HCT116 (cell line): ENCODE measurements at regions not wholly inside any gene's neighbourhood (a gene's known extent, or its start where the extent isn't known, plus 50 kb on each side); places are given as distances from the start of the nearest gene placed in this dataset.

Source experiments
- ATAC-seq: fragments of 200-7000 bp; cut with Tn5 transposase; 2 replicates; pipeline ENCODE4 v1.9.1; 2020; ENCODE audit warnings: mild to moderate bottlenecking, moderate library complexity
- BruUV-seq: library from RNA; stranded (reverse); fragments of 400-500 nt; replicated peaks from 2 replicates; lab custom pipeline; 2021; lab: Mats Ljungman, UMichigan
- CTCF ChIA-PET: fragments of 300-600 bp; sonication (Branson Sonifier 250); formaldehyde crosslinking; loops from one replicate; lab custom pipeline; 2021; ENCODE audit warnings: antibody characterized with exemption; lab: Charles Lee
- POLR2A ChIA-PET: fragments of 300-600, 350-600 bp; sonication (Branson Sonifier 250); formaldehyde crosslinking; loops from one replicate; lab custom pipeline; 2021; ENCODE audit warnings: antibody characterized with exemption; lab: Charles Lee
- RAD21 ChIA-PET, 2 experiments: fragments of 300-600 bp; sonication (Branson Sonifier 250); formaldehyde crosslinking; loops; one replicate each; lab custom pipeline; 2023; ENCODE audit warnings: low total read pairs in 2 of 2; ENCODE audit not compliant: uncharacterized antibody in 2 of 2, unreplicated experiment in 2 of 2, low non-redundant PET in 1 of 2; lab: Charles Lee
- DNase-seq: peaks from one replicate; pipeline ENCODE4 v3.0.0-alpha.2; 2010; ENCODE audit warnings: low read depth, low spot score
- H2AFZ ChIP-seq: fragments of 200-600 bp; shearing (Covaris generic), sonication (generic); 2 replicates; pipeline ENCODE4 v1.6.1; 2017; ENCODE audit warnings: low read depth, mixed run types, mixed read lengths, antibody characterized with exemption, low read length; ENCODE audit not compliant: poor library complexity, severe bottlenecking
- H3K27ac ChIP-seq: 2 replicates; pipeline ENCODE4 v1.5.1; 2012; ENCODE audit warnings: low read depth, low read length
- H3K27me3 ChIP-seq: fragments of 200-600 bp; sonication (generic); 2 replicates; pipeline ENCODE4 v1.6.1; 2016; ENCODE audit warnings: mixed run types, low read length, mixed read lengths; ENCODE audit not compliant: insufficient read depth
- H3K36me3 ChIP-seq, 2 experiments: fragments of 200-500 bp in 1 of 2; fragments of 200-600 bp in 1 of 2; sonication (Bioruptor generic) in 1 of 2; sonication (generic) in 1 of 2; 2 replicates each; pipeline versions ENCODE4 v1.5.1 to v1.6.1; 2014 to 2016; ENCODE audit warnings: low read length in 2 of 2, inconsistent platforms in 1 of 2, mixed read lengths in 1 of 2, mixed run types in 1 of 2; ENCODE audit not compliant: insufficient read depth in 2 of 2, control insufficient read depth in 1 of 2
- H3K4me1 ChIP-seq, 2 experiments: fragments of 200-600 bp in 1 of 2; sonication (generic) in 1 of 2; 2 replicates each; pipeline versions ENCODE4 v1.5.1 to v1.6.1; 2012 to 2017; ENCODE audit warnings: low read length in 2 of 2, inconsistent platforms in 1 of 2, mild to moderate bottlenecking in 1 of 2, mixed read lengths in 1 of 2, mixed run types in 1 of 2, moderate library complexity in 1 of 2; ENCODE audit not compliant: insufficient read depth in 2 of 2, control insufficient read depth in 1 of 2
- H3K4me2 ChIP-seq: fragments of 200-600 bp; sonication (generic); 2 replicates; pipeline ENCODE4 v1.6.1; 2017; ENCODE audit warnings: mixed run types, low read length, mixed read lengths
- H3K4me3 ChIP-seq, 2 experiments: fragments of 200-600 bp in 1 of 2; sonication (generic) in 1 of 2; replicated peaks in 1 of 2; 2 replicates each; pipeline ENCODE4 v1.5.1; 2011 to 2016; ENCODE audit warnings: low read length in 2 of 2, control low read depth in 1 of 2, low read depth in 1 of 2, mild to moderate bottlenecking in 1 of 2, mixed read lengths in 1 of 2, mixed run types in 1 of 2
- H3K79me2 ChIP-seq: fragments of 200-600 bp; sonication (generic); 2 replicates; pipeline ENCODE4 v1.6.1; 2017; ENCODE audit warnings: mild to moderate bottlenecking, mixed run types, low read length, moderate library complexity, mixed read lengths; ENCODE audit not compliant: insufficient read depth
- H3K9ac ChIP-seq: fragments of 200-600 bp; sonication (generic); 2 replicates; pipeline ENCODE4 v1.6.1; 2016; ENCODE audit warnings: low read length, mixed read lengths
- H3K9me2 ChIP-seq: fragments of 200-600 bp; sonication (generic), shearing (Covaris generic); 2 replicates; pipeline ENCODE4 v1.6.1; 2017; ENCODE audit warnings: mixed run types, mild to moderate bottlenecking, moderate library complexity; ENCODE audit not compliant: insufficient read depth
- H3K9me3 ChIP-seq, 2 experiments: fragments of 200-500 bp in 1 of 2; fragments of 200-600 bp in 1 of 2; sonication (Bioruptor generic) in 1 of 2; sonication (generic) in 1 of 2; 2 replicates each; pipeline ENCODE4 v1.6.1; 2014 to 2017; ENCODE audit warnings: low read length in 2 of 2, mixed read lengths in 2 of 2, inconsistent platforms in 1 of 2, low read depth in 1 of 2, mild to moderate bottlenecking in 1 of 2, mixed run types in 1 of 2, moderate library complexity in 1 of 2; ENCODE audit not compliant: control insufficient read depth in 1 of 2, insufficient read depth in 1 of 2
- H4K20me1 ChIP-seq: fragments of 200-600 bp; sonication (generic), shearing (Covaris generic); 2 replicates; pipeline ENCODE4 v1.6.1; 2017; ENCODE audit warnings: mixed run types, mild to moderate bottlenecking, moderate library complexity; ENCODE audit not compliant: insufficient read depth
- CBX3 ChIP-seq: IDR thresholded peaks from 2 replicates; pipeline ENCODE4 v1.6.1; 2012; ENCODE audit warnings: low read depth
- EZH2 ChIP-seq: fragments of 200-600 bp; sonication (generic); IDR thresholded peaks from 2 replicates; pipeline ENCODE4 v1.6.1; 2017; ENCODE audit warnings: antibody characterized with exemption, mixed run types
- FOSL1 ChIP-seq: IDR thresholded peaks from 2 replicates; pipeline ENCODE4 v1.6.1; 2012; ENCODE audit warnings: low read depth
- POLR2A ChIP-seq: IDR thresholded peaks from 2 replicates; pipeline ENCODE4 v1.7.0; 2011; ENCODE audit warnings: borderline replicate concordance; ENCODE audit not compliant: insufficient read depth, insufficient read length; ENCODE audit errors: extremely low read depth
- POLR2AphosphoS5 ChIP-seq: IDR thresholded peaks from 2 replicates; pipeline ENCODE4 v1.6.1; 2011; ENCODE audit warnings: mild to moderate bottlenecking, low read depth, low read length, moderate library complexity
- RAD21 ChIP-seq: IDR thresholded peaks from 2 replicates; pipeline ENCODE4 v1.6.1; 2012; ENCODE audit warnings: low read depth, mild to moderate bottlenecking
- SP1 ChIP-seq: IDR thresholded peaks from 2 replicates; pipeline ENCODE4 v1.6.1; 2012; ENCODE audit warnings: low read depth
- SRF ChIP-seq: IDR thresholded peaks from 2 replicates; pipeline ENCODE4 v1.6.1; 2012; ENCODE audit warnings: low read depth
- TCF7L2 ChIP-seq: IDR thresholded peaks from 2 replicates; pipeline ENCODE4 v1.7.0; 2011; ENCODE audit warnings: borderline replicate concordance, inconsistent platforms; ENCODE audit not compliant: insufficient read depth, insufficient read length; ENCODE audit errors: extremely low read depth
- ZFX ChIP-seq: fragments of 450-650 bp; IDR thresholded peaks from 2 replicates; pipeline ENCODE4 v1.6.1; 2017
- ZNF274 ChIP-seq: fragments of 200-500 bp; sonication (Bioruptor generic); IDR thresholded peaks from 2 replicates; pipeline ENCODE4 v1.6.1; 2014; ENCODE audit warnings: mild to moderate bottlenecking, low read depth, low read length, inconsistent platforms
- intact Hi-C: fragments of 100-400 bp; cut with micrococcal nuclease; formaldehyde crosslinking; loops from 2 replicates; pipeline ENCODE4 v1.10.0; 2022
- TF ChIP-seq, protein P1 (sequence below): IDR thresholded peaks from 2 replicates; pipeline ENCODE4 v1.6.1; 2011; ENCODE audit warnings: mild to moderate bottlenecking, low read length, moderate library complexity; ENCODE audit not compliant: insufficient replicate concordance; ENCODE audit errors: extremely low read depth
- TF ChIP-seq, protein P2 (sequence below): IDR thresholded peaks from 2 replicates; pipeline ENCODE4 v1.6.1; 2012; ENCODE audit warnings: low read depth

GRCh38 chr9:135326141-135326540 lies 153.4 kb upstream of the PPP1R26 start:
- H3K27ac ChIP-seq = no peak overlapping the region
- ChIA-PET CTCF (no interaction called here), POLR2A (no interaction called here), RAD21 (no interaction called here)
- no peak overlapping the region for H3K4me3 ChIP-seq
- H3K36me3 ChIP-seq = no peaks in the 10 kb centered on the region
- H3K79me2 ChIP-seq = no peaks in the 10 kb centered on the region
- H3K9me3 ChIP-seq = peaks cover 0 to 8% of the 10 kb centered on the region in 2 experiments; a peak in 1 of 4 replicates
- DNase-seq = no peak
- no peak overlapping the region for H3K9ac ChIP-seq
- BruUV-seq = no TSS peak
- TF ChIP-seq POLR2A (no peak), TCF7L2 (no peak), POLR2AphosphoS5 (no peak), ZFX (no peak), SRF (no peak), SP1 (no peak), ZNF274 (no peak)
- no peaks in the 10 kb centered on the region for H3K27me3 ChIP-seq
- intact Hi-C loops = no loop called here
- no peak for ATAC-seq
- no peaks in the 10 kb centered on the region for H3K9me2 ChIP-seq
- H3K4me1 ChIP-seq = peaks cover 0 to 2% of the 10 kb centered on the region in 2 experiments; a peak in 1 of 4 replicates
- no peaks in the 10 kb centered on the region for H4K20me1 ChIP-seq
- no peak overlapping the region for H2AFZ ChIP-seq
- no peak overlapping the region for H3K4me2 ChIP-seq

DNA sequence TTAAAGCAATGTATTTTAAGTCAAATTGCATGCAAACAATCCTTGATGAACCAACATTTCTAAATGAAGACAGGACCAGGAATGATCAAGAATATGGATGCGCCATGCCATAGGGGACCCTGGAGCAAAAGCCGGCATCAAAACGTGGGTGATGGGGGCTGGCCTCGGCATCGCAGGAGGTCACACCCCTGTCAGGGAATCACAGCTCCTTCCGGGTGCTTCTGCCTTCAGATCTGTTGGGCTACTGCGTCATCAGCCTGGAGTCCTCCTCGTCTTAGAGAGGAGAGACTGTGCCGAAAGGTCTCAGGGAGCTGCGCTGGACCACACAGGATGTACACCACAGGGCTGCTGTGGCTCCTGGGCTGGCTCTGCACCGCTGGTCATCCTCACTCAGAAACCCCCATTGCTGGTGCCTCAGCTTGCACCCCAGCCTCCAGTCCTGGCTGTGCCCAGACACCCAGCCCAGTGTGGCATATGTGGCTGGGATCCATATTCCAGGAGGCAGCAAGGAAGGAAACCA lies 152.9 kb upstream of the PPP1R26 start:
- Histone ChIP-seq H3K9ac (no peak overlapping the region), H3K79me2 (no peaks in the 10 kb centered on the region), H3K4me1 (peaks cover 0 to 5% of the 10 kb centered on the region in 2 experiments; a peak in 1 of 4 replicates), H3K36me3 (no peaks in the 10 kb centered on the region), H3K4me2 (no peak overlapping the region), H2AFZ (no peak overlapping the region), H3K27me3 (no peaks in the 10 kb centered on the region), H3K4me3 (no peak overlapping the region), H4K20me1 (no peaks in the 10 kb centered on the region), H3K9me3 (peaks cover 0 to 8% of the 10 kb centered on the region in 2 experiments; a peak in 1 of 4 replicates), H3K9me2 (no peaks in the 10 kb centered on the region), H3K27ac (no peak overlapping the region)
- RAD21 ChIA-PET = no interaction called here
- no TSS peak for BruUV-seq
- POLR2A ChIA-PET = no interaction called here
- intact Hi-C loops = no loop called here
- ATAC-seq = no peak
- TF ChIP-seq, protein P1, sequence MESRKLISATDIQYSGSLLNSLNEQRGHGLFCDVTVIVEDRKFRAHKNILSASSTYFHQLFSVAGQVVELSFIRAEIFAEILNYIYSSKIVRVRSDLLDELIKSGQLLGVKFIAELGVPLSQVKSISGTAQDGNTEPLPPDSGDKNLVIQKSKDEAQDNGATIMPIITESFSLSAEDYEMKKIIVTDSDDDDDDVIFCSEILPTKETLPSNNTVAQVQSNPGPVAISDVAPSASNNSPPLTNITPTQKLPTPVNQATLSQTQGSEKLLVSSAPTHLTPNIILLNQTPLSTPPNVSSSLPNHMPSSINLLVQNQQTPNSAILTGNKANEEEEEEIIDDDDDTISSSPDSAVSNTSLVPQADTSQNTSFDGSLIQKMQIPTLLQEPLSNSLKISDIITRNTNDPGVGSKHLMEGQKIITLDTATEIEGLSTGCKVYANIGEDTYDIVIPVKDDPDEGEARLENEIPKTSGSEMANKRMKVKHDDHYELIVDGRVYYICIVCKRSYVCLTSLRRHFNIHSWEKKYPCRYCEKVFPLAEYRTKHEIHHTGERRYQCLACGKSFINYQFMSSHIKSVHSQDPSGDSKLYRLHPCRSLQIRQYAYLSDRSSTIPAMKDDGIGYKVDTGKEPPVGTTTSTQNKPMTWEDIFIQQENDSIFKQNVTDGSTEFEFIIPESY = no peak
- TF ChIP-seq EZH2 = no peak
- TF ChIP-seq, protein P2, sequence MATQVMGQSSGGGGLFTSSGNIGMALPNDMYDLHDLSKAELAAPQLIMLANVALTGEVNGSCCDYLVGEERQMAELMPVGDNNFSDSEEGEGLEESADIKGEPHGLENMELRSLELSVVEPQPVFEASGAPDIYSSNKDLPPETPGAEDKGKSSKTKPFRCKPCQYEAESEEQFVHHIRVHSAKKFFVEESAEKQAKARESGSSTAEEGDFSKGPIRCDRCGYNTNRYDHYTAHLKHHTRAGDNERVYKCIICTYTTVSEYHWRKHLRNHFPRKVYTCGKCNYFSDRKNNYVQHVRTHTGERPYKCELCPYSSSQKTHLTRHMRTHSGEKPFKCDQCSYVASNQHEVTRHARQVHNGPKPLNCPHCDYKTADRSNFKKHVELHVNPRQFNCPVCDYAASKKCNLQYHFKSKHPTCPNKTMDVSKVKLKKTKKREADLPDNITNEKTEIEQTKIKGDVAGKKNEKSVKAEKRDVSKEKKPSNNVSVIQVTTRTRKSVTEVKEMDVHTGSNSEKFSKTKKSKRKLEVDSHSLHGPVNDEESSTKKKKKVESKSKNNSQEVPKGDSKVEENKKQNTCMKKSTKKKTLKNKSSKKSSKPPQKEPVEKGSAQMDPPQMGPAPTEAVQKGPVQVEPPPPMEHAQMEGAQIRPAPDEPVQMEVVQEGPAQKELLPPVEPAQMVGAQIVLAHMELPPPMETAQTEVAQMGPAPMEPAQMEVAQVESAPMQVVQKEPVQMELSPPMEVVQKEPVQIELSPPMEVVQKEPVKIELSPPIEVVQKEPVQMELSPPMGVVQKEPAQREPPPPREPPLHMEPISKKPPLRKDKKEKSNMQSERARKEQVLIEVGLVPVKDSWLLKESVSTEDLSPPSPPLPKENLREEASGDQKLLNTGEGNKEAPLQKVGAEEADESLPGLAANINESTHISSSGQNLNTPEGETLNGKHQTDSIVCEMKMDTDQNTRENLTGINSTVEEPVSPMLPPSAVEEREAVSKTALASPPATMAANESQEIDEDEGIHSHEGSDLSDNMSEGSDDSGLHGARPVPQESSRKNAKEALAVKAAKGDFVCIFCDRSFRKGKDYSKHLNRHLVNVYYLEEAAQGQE = no peak
- no peak for TF ChIP-seq FOSL1
- no peak for TF ChIP-seq ZNF274
- no peak for TF ChIP-seq ZFX
- no peak for TF ChIP-seq CBX3
- TF ChIP-seq RAD21 = no peak
- CTCF ChIA-PET = no interaction called here
- no peak for DNase-seq
